Neural crest cell (in vitro differentiated cells): ENCODE measurements at regions not wholly inside any gene's neighbourhood (a gene's known extent, or its start where the extent isn't known, plus 50 kb on each side); places are given as distances from the start of the nearest gene placed in this dataset.
A peak's percentile ranks its signal among the peaks of the same experiment; 100 is the strongest.
"Not testable (repeated sequence)": the region's sequence is repeated elsewhere in the genome, so short reads cannot be mapped to it uniquely, and the experiment has no call there.

ENCODE experiments used
- DNase-seq: peaks from one replicate; pipeline ENCODE4 v3.0.0; 2021; ENCODE audit warnings: low read depth, mixed read lengths, low spot score
- H3K27ac Mint-ChIP-seq: one replicate; pipeline ENCODE4 v1.8.0; 2021; ENCODE audit warnings: mild to moderate bottlenecking, mixed read lengths; ENCODE audit not compliant: unreplicated experiment
- H3K27me3 Mint-ChIP-seq: 2 replicates; pipeline ENCODE4 v1.8.0; 2021; ENCODE audit warnings: low read depth, mild to moderate bottlenecking, mixed read lengths
- H3K36me3 Mint-ChIP-seq: 2 replicates; pipeline ENCODE4 v1.8.0; 2021; ENCODE audit warnings: low read depth, mild to moderate bottlenecking, mixed read lengths
- H3K4me1 Mint-ChIP-seq: 2 replicates; pipeline ENCODE4 v1.8.0; 2021; ENCODE audit warnings: mixed read lengths
- H3K4me3 Mint-ChIP-seq: one replicate; pipeline ENCODE4 v1.8.0; 2021; ENCODE audit warnings: mild to moderate bottlenecking, mixed read lengths
- H3K9me3 Mint-ChIP-seq: 2 replicates; pipeline ENCODE4 v1.8.0; 2021; ENCODE audit warnings: mixed read lengths
- CTCF ChIP-seq: fragments of 200-600 bp; sonication (generic); conservative IDR thresholded peaks from 2 replicates; pipeline ENCODE4 v1.5.0; 2021; ENCODE audit warnings: antibody characterized with exemption, mild to moderate bottlenecking

GRCh38 chr2:131801210-131801744 is 273.6 kb downstream of the CCDC74A start:
- TF ChIP-seq CTCF = no peak
- H3K27me3 Mint-ChIP-seq = peaks cover 5% of the 10 kb centered on the region
- peaks cover 6% of the 10 kb centered on the region for H3K4me1 Mint-ChIP-seq
- DNase-seq = no peak
- no peak overlapping the region for H3K27ac Mint-ChIP-seq
- no peaks in the 10 kb centered on the region for H3K9me3 Mint-ChIP-seq
- no peaks in the 10 kb centered on the region for H3K36me3 Mint-ChIP-seq
- H3K4me3 Mint-ChIP-seq = no peak overlapping the region

- H3K9me3 Mint-ChIP-seq, H3K36me3 Mint-ChIP-seq, H3K4me1 Mint-ChIP-seq, H3K27ac Mint-ChIP-seq, H3K27me3 Mint-ChIP-seq: not testable (repeated sequence)
- peak overlapping the region; percentile 94 for H3K4me3 Mint-ChIP-seq
- peak; percentile 82 for TF ChIP-seq CTCF
- DNase-seq = peak; percentile 76
Observed at GRCh38 chr2:131801745-131802350, 274.2 kb downstream of the CCDC74A start.

- DNase-seq = peak; percentile 64
- not testable (repeated sequence) for H3K27me3 Mint-ChIP-seq, H3K9me3 Mint-ChIP-seq, H3K36me3 Mint-ChIP-seq, H3K4me1 Mint-ChIP-seq, H3K27ac Mint-ChIP-seq
- H3K4me3 Mint-ChIP-seq = peak overlapping the region; percentile 94
Observed at GRCh38 chr2:131802351-131802836, 274.7 kb downstream of the CCDC74A start.

GRCh38 chr2:131803237-131803636 is 275.5 kb downstream of the CCDC74A start:
- not testable (repeated sequence) for H3K4me1 Mint-ChIP-seq

GRCh38 chr2:131812605-131813004 is 284.9 kb downstream of the CCDC74A start:
- H3K9me3 Mint-ChIP-seq, DNase-seq, H3K27me3 Mint-ChIP-seq, H3K4me1 Mint-ChIP-seq, H3K36me3 Mint-ChIP-seq, H3K4me3 Mint-ChIP-seq, H3K27ac Mint-ChIP-seq: not testable (repeated sequence)

More at GRCh38 chr2:131803237-131803636, 275.5 kb downstream of the CCDC74A start:
- not testable (repeated sequence) for H3K36me3 Mint-ChIP-seq, DNase-seq, H3K9me3 Mint-ChIP-seq, H3K27ac Mint-ChIP-seq, H3K27me3 Mint-ChIP-seq
- peak overlapping the region; percentile 94 for H3K4me3 Mint-ChIP-seq

- DNase-seq, H3K27me3 Mint-ChIP-seq, H3K9me3 Mint-ChIP-seq, H3K36me3 Mint-ChIP-seq, H3K4me1 Mint-ChIP-seq, H3K27ac Mint-ChIP-seq, H3K4me3 Mint-ChIP-seq: not testable (repeated sequence)
Observed at GRCh38 chr2:131813378-131813777, 285.7 kb downstream of the CCDC74A start.

- H3K27me3 Mint-ChIP-seq, H3K36me3 Mint-ChIP-seq, DNase-seq, H3K4me3 Mint-ChIP-seq, H3K27ac Mint-ChIP-seq, H3K9me3 Mint-ChIP-seq, H3K4me1 Mint-ChIP-seq: not testable (repeated sequence)
Observed at GRCh38 chr2:131818267-131818973, 290.7 kb downstream of the CCDC74A start.

GRCh38 chr2:131822237-131822721 is 294.6 kb downstream of the CCDC74A start:
- H3K4me3 Mint-ChIP-seq, DNase-seq, H3K36me3 Mint-ChIP-seq, H3K9me3 Mint-ChIP-seq, H3K27ac Mint-ChIP-seq, H3K4me1 Mint-ChIP-seq, H3K27me3 Mint-ChIP-seq: not testable (repeated sequence)

- H3K4me3 Mint-ChIP-seq, DNase-seq, H3K4me1 Mint-ChIP-seq, H3K36me3 Mint-ChIP-seq, H3K9me3 Mint-ChIP-seq, H3K27ac Mint-ChIP-seq, H3K27me3 Mint-ChIP-seq: not testable (repeated sequence)
Observed at GRCh38 chr2:131823058-131823457, 295.4 kb downstream of the CCDC74A start.

- not testable (repeated sequence) for DNase-seq, H3K36me3 Mint-ChIP-seq, H3K27ac Mint-ChIP-seq, H3K27me3 Mint-ChIP-seq, H3K4me1 Mint-ChIP-seq, H3K9me3 Mint-ChIP-seq, H3K4me3 Mint-ChIP-seq
Observed at GRCh38 chr2:131824986-131825385, 297.3 kb downstream of the CCDC74A start.
